Neutrophil (primary cell): ENCODE measurements at regions not wholly inside any gene's neighbourhood (a gene's known extent, or its start where the extent isn't known, plus 50 kb on each side); places are given as distances from the start of the nearest gene placed in this dataset.

Experiments
- H3K27ac ChIP-seq: fragments of 200-600 bp; sonication (generic); 2 replicates; pipeline ENCODE4 v1.5.1; 2016; ENCODE audit warnings: mild to moderate bottlenecking, moderate library complexity
- H3K27me3 ChIP-seq: fragments of 200-600 bp; sonication (generic); 2 replicates; pipeline ENCODE4 v1.6.0; 2016; ENCODE audit warnings: mild to moderate bottlenecking
- H3K36me3 ChIP-seq: fragments of 200-600 bp; sonication (generic); 2 replicates; pipeline ENCODE4 v1.5.1; 2017
- H3K4me1 ChIP-seq, 2 experiments: fragments of 200-600 bp in 1 of 2; sonication (generic) in 1 of 2; 1 replicate in 1 of 2; 2 replicates in 1 of 2; pipeline versions ENCODE4 v1.5.1 to v1.6.1; 2013 to 2016; ENCODE audit warnings: low read depth in 1 of 2, low read length in 1 of 2, mild to moderate bottlenecking in 1 of 2, moderate library complexity in 1 of 2; ENCODE audit not compliant: control insufficient read depth in 1 of 2, insufficient read depth in 1 of 2
- H3K4me3 ChIP-seq, 2 experiments: fragments of 200-600 bp in 1 of 2; sonication (generic) in 1 of 2; 1 replicate in 1 of 2; 2 replicates in 1 of 2; pipeline ENCODE4 v1.5.1; 2013 to 2016; ENCODE audit warnings: low read depth in 1 of 2, low read length in 1 of 2, mild to moderate bottlenecking in 1 of 2, moderate library complexity in 1 of 2
- H3K9me3 ChIP-seq: fragments of 200-600 bp; sonication (generic); 2 replicates; pipeline ENCODE4 v1.5.1; 2016
- CTCF ChIP-seq: fragments of 200-600 bp; sonication (generic); IDR thresholded peaks from 2 replicates; pipeline ENCODE4 v1.5.1; 2016; ENCODE audit warnings: antibody characterized with exemption

- TF ChIP-seq CTCF = no peak
- H3K36me3 ChIP-seq = no peaks in the 10 kb centered on the region
- H3K9me3 ChIP-seq = no peaks in the 10 kb centered on the region
- H3K27ac ChIP-seq = no peak overlapping the region
- H3K4me3 ChIP-seq = no peak overlapping the region
- H3K27me3 ChIP-seq = peaks cover 46% of the 10 kb centered on the region
- no peaks in the 10 kb centered on the region for H3K4me1 ChIP-seq
Observed at GRCh38 chr22:48579043-48579927, 1248.4 kb downstream of the BRD1 start.

- no peak overlapping the region for H3K27ac ChIP-seq
- no peaks in the 10 kb centered on the region for H3K9me3 ChIP-seq
- TF ChIP-seq CTCF = no peak
- peaks cover 55% of the 10 kb centered on the region for H3K27me3 ChIP-seq
- no peaks in the 10 kb centered on the region for H3K4me1 ChIP-seq
- no peaks in the 10 kb centered on the region for H3K36me3 ChIP-seq
- H3K4me3 ChIP-seq = no peak overlapping the region
Observed at GRCh38 chr22:48578138-48579042, 1249.3 kb downstream of the BRD1 start.

GRCh38 chr22:48577691-48578090 is 1250.0 kb downstream of the BRD1 start:
- TF ChIP-seq CTCF = no peak
- Histone ChIP-seq H3K4me1 (no peaks in the 10 kb centered on the region), H3K4me3 (no peak overlapping the region), H3K27ac (no peak overlapping the region), H3K36me3 (no peaks in the 10 kb centered on the region), H3K9me3 (no peaks in the 10 kb centered on the region), H3K27me3 (peaks cover 62% of the 10 kb centered on the region)

- Histone ChIP-seq H3K4me1 (no peaks in the 10 kb centered on the region), H3K9me3 (no peaks in the 10 kb centered on the region), H3K4me3 (no peak overlapping the region), H3K27me3 (peaks cover 67% of the 10 kb centered on the region), H3K27ac (no peak overlapping the region), H3K36me3 (no peaks in the 10 kb centered on the region)
- no peak for TF ChIP-seq CTCF
Observed at GRCh38 chr22:48577014-48577690, 1250.5 kb downstream of the BRD1 start.

GRCh38 chr22:48576333-48577013 is 1251.2 kb downstream of the BRD1 start:
- no peak overlapping the region for H3K27ac ChIP-seq
- H3K4me1 ChIP-seq = no peaks in the 10 kb centered on the region
- H3K9me3 ChIP-seq = no peaks in the 10 kb centered on the region
- no peak for TF ChIP-seq CTCF
- H3K4me3 ChIP-seq = no peak overlapping the region
- peaks cover 70% of the 10 kb centered on the region for H3K27me3 ChIP-seq
- no peaks in the 10 kb centered on the region for H3K36me3 ChIP-seq
